Mesendoderm (in vitro differentiated cells): ENCODE measurements at regions not wholly inside any gene's neighbourhood (a gene's known extent, or its start where the extent isn't known, plus 50 kb on each side); places are given as distances from the start of the nearest gene placed in this dataset.

Experiments used
- DNase-seq: peaks from one replicate; pipeline ENCODE4 v3.0.0; 2013
- H2AK5ac ChIP-seq: 2 replicates; pipeline ENCODE4 v1.6.1; 2013; ENCODE audit warnings: low read length, inconsistent platforms
- H2BK120ac ChIP-seq: 2 replicates; pipeline ENCODE4 v1.6.1; 2013; ENCODE audit warnings: low read depth, mild to moderate bottlenecking, low read length, moderate library complexity, mixed read lengths
- H2BK15ac ChIP-seq: replicated peaks from 2 replicates; pipeline ENCODE4 v1.6.1; 2013; ENCODE audit warnings: low read depth, mild to moderate bottlenecking, moderate library complexity
- H2BK5ac ChIP-seq: 2 replicates; pipeline ENCODE4 v1.6.1; 2013; ENCODE audit warnings: low read length, inconsistent platforms
- H3K18ac ChIP-seq: 2 replicates; pipeline ENCODE4 v1.6.1; 2013; ENCODE audit warnings: mild to moderate bottlenecking, low read length, mixed read lengths
- H3K23ac ChIP-seq: one replicate; pipeline ENCODE4 v1.6.1; 2013; ENCODE audit warnings: low read length
- H3K27ac ChIP-seq: 2 replicates; pipeline ENCODE4 v1.5.1; 2013; ENCODE audit warnings: low read depth, mild to moderate bottlenecking, inconsistent platforms, low read length, moderate library complexity
- H3K27me3 ChIP-seq: 2 replicates; pipeline ENCODE4 v1.6.1; 2013; ENCODE audit warnings: low read length, control low read depth, mild to moderate bottlenecking, inconsistent platforms; ENCODE audit not compliant: insufficient read depth, poor library complexity
- H3K36me3 ChIP-seq: 2 replicates; pipeline ENCODE4 v1.6.1; 2013; ENCODE audit warnings: low read length, inconsistent platforms; ENCODE audit not compliant: control insufficient read depth, insufficient read depth
- H3K4ac ChIP-seq: one replicate; pipeline ENCODE4 v1.6.1; 2013; ENCODE audit warnings: low read depth, mild to moderate bottlenecking, low read length, moderate library complexity
- H3K4me1 ChIP-seq: 2 replicates; pipeline ENCODE4 v1.6.1; 2013; ENCODE audit warnings: low read depth, low read length, inconsistent platforms; ENCODE audit not compliant: control insufficient read depth
- H3K4me2 ChIP-seq: 2 replicates; pipeline ENCODE4 v1.6.1; 2013; ENCODE audit warnings: low read length
- H3K4me3 ChIP-seq: 2 replicates; pipeline ENCODE4 v1.5.1; 2013; ENCODE audit warnings: mild to moderate bottlenecking, low read length
- H3K56ac ChIP-seq: one replicate; pipeline ENCODE4 v1.6.1; 2013; ENCODE audit warnings: low read length
- H3K79me1 ChIP-seq: 2 replicates; pipeline ENCODE4 v1.6.1; 2013; ENCODE audit warnings: low read length, inconsistent platforms
- H3K79me2 ChIP-seq: 2 replicates; pipeline ENCODE4 v1.6.1; 2013; ENCODE audit warnings: mild to moderate bottlenecking, low read length; ENCODE audit not compliant: control insufficient read depth, insufficient read depth
- H3K9ac ChIP-seq: 2 replicates; pipeline ENCODE4 v1.6.1; 2013; ENCODE audit warnings: low read length, inconsistent platforms
- H4K5ac ChIP-seq: one replicate; pipeline ENCODE4 v1.6.1; 2013; ENCODE audit warnings: low read length
- H4K8ac ChIP-seq: one replicate; pipeline ENCODE4 v1.6.1; 2013; ENCODE audit warnings: low read depth, mild to moderate bottlenecking, control low read depth, low read length, moderate library complexity
- WGBS: extraction: QIAGEN DNeasy Blood & Tissue Kit; methylation state at CpG from one replicate; pipeline ENCODE4 v1.1.7; 2013; ENCODE audit warnings: low lambda C conversion rate, missing lambda C conversion rate; ENCODE audit not compliant: insufficient coverage; ENCODE audit errors: extremely low coverage; 5-methylcytosine and 5-hydroxymethylcytosine counted together

GRCh38 chr9:120109242-120109641 is 470.7 kb downstream of the CDK5RAP2 start:
- WGBS: no CpG with 5 or more reads among the region's 3 CpGs
- H2AK5ac ChIP-seq: no peak overlapping the region
- no peak overlapping the region for H3K56ac ChIP-seq
- H3K23ac ChIP-seq: no peak overlapping the region
- no peak overlapping the region for H2BK15ac ChIP-seq
- no peak overlapping the region for H2BK120ac ChIP-seq
- H3K18ac ChIP-seq: no peak overlapping the region
- no peaks in the 10 kb centered on the region for H3K27me3 ChIP-seq
- no peaks in the 10 kb centered on the region for H3K79me1 ChIP-seq
- peak; percentile 87 for DNase-seq
- no peak overlapping the region for H3K9ac ChIP-seq
- no peak overlapping the region for H3K27ac ChIP-seq
- H3K79me2 ChIP-seq: no peaks in the 10 kb centered on the region
- H2BK5ac ChIP-seq: no peak overlapping the region
- no peak overlapping the region for H4K8ac ChIP-seq
- H4K5ac ChIP-seq: no peak overlapping the region
- H3K36me3 ChIP-seq: no peaks in the 10 kb centered on the region
- H3K4ac ChIP-seq: no peak overlapping the region
- no peaks in the 10 kb centered on the region for H3K4me1 ChIP-seq
- H3K4me2 ChIP-seq: no peak overlapping the region
- H3K4me3 ChIP-seq: no peak overlapping the region

- H3K27ac ChIP-seq: no peak overlapping the region
- H3K56ac ChIP-seq: no peak overlapping the region
- no peak overlapping the region for H3K4ac ChIP-seq
- no peaks in the 10 kb centered on the region for H3K36me3 ChIP-seq
- no peak overlapping the region for H3K4me3 ChIP-seq
- no peak for DNase-seq
- H4K8ac ChIP-seq: no peak overlapping the region
- no peak overlapping the region for H3K18ac ChIP-seq
- no peaks in the 10 kb centered on the region for H3K79me1 ChIP-seq
- no peak overlapping the region for H4K5ac ChIP-seq
- no peak overlapping the region for H3K9ac ChIP-seq
- H2BK5ac ChIP-seq: no peak overlapping the region
- H3K4me1 ChIP-seq: no peaks in the 10 kb centered on the region
- no peak overlapping the region for H2BK15ac ChIP-seq
- no peak overlapping the region for H3K4me2 ChIP-seq
- no peaks in the 10 kb centered on the region for H3K27me3 ChIP-seq
- H2AK5ac ChIP-seq: no peak overlapping the region
- no peak overlapping the region for H3K23ac ChIP-seq
- WGBS: no CpG with 5 or more reads among the region's 1 CpG
- H3K79me2 ChIP-seq: no peaks in the 10 kb centered on the region
- no peak overlapping the region for H2BK120ac ChIP-seq
Measured at GRCh38 chr9:120107138-120107537, 472.8 kb downstream of the CDK5RAP2 start.

GRCh38 chr9:120104771-120105170 is 475.2 kb downstream of the CDK5RAP2 start:
- no peak overlapping the region for H2BK120ac ChIP-seq
- H3K9ac ChIP-seq: no peak overlapping the region
- H3K27ac ChIP-seq: no peak overlapping the region
- no peak overlapping the region for H3K4me2 ChIP-seq
- no peak overlapping the region for H3K23ac ChIP-seq
- no peak for DNase-seq
- H3K36me3 ChIP-seq: no peaks in the 10 kb centered on the region
- H3K4me1 ChIP-seq: no peaks in the 10 kb centered on the region
- no peak overlapping the region for H2AK5ac ChIP-seq
- no peak overlapping the region for H2BK5ac ChIP-seq
- no peaks in the 10 kb centered on the region for H3K27me3 ChIP-seq
- H3K79me2 ChIP-seq: no peaks in the 10 kb centered on the region
- H2BK15ac ChIP-seq: no peak overlapping the region
- H3K4ac ChIP-seq: no peak overlapping the region
- no peaks in the 10 kb centered on the region for H3K79me1 ChIP-seq
- no peak overlapping the region for H3K18ac ChIP-seq
- no peak overlapping the region for H4K8ac ChIP-seq
- no CpG with 5 or more reads among the region's 6 CpGs for WGBS
- H4K5ac ChIP-seq: no peak overlapping the region
- H3K4me3 ChIP-seq: no peak overlapping the region
- H3K56ac ChIP-seq: no peak overlapping the region

GRCh38 chr9:120100595-120100994 is 479.4 kb downstream of the CDK5RAP2 start:
- Histone ChIP-seq H3K4ac (no peak overlapping the region), H3K79me2 (no peaks in the 10 kb centered on the region), H3K56ac (no peak overlapping the region), H3K9ac (no peak overlapping the region), H3K4me1 (no peaks in the 10 kb centered on the region), H3K23ac (no peak overlapping the region), H2BK15ac (no peak overlapping the region), H3K79me1 (no peaks in the 10 kb centered on the region), H2AK5ac (no peak overlapping the region), H4K5ac (no peak overlapping the region), H3K18ac (no peak overlapping the region), H3K4me2 (no peak overlapping the region), H3K27ac (no peak overlapping the region), H3K27me3 (no peaks in the 10 kb centered on the region), H2BK120ac (no peak overlapping the region), H4K8ac (no peak overlapping the region), H2BK5ac (no peak overlapping the region), H3K36me3 (no peaks in the 10 kb centered on the region), H3K4me3 (no peak overlapping the region)
- no CpG with 5 or more reads among the region's 3 CpGs for WGBS
- DNase-seq: peak; percentile 32

- no peak overlapping the region for H2BK5ac ChIP-seq
- H3K4ac ChIP-seq: no peak overlapping the region
- no peak overlapping the region for H3K4me3 ChIP-seq
- H2BK120ac ChIP-seq: no peak overlapping the region
- no peak overlapping the region for H3K23ac ChIP-seq
- no peak overlapping the region for H3K9ac ChIP-seq
- no peak overlapping the region for H3K4me2 ChIP-seq
- DNase-seq: peak; percentile 37
- no peaks in the 10 kb centered on the region for H3K36me3 ChIP-seq
- no peaks in the 10 kb centered on the region for H3K27me3 ChIP-seq
- no peak overlapping the region for H4K5ac ChIP-seq
- H3K79me2 ChIP-seq: no peaks in the 10 kb centered on the region
- no peak overlapping the region for H3K56ac ChIP-seq
- no peak overlapping the region for H2AK5ac ChIP-seq
- no peak overlapping the region for H3K18ac ChIP-seq
- H3K27ac ChIP-seq: no peak overlapping the region
- no CpG with 5 or more reads among the region's 4 CpGs for WGBS
- H3K79me1 ChIP-seq: no peaks in the 10 kb centered on the region
- H4K8ac ChIP-seq: no peak overlapping the region
- H2BK15ac ChIP-seq: no peak overlapping the region
- no peaks in the 10 kb centered on the region for H3K4me1 ChIP-seq
Measured at GRCh38 chr9:120099065-120099464, 480.9 kb downstream of the CDK5RAP2 start.

GRCh38 chr9:120098584-120098983 is 481.4 kb downstream of the CDK5RAP2 start:
- no peak overlapping the region for H3K27ac ChIP-seq
- no peaks in the 10 kb centered on the region for H3K79me1 ChIP-seq
- H2BK5ac ChIP-seq: no peak overlapping the region
- H3K79me2 ChIP-seq: no peaks in the 10 kb centered on the region
- H4K8ac ChIP-seq: no peak overlapping the region
- H3K23ac ChIP-seq: no peak overlapping the region
- H3K27me3 ChIP-seq: no peaks in the 10 kb centered on the region
- no peak overlapping the region for H3K18ac ChIP-seq
- H2BK15ac ChIP-seq: no peak overlapping the region
- no peaks in the 10 kb centered on the region for H3K4me1 ChIP-seq
- no peak overlapping the region for H3K56ac ChIP-seq
- H3K4me3 ChIP-seq: no peak overlapping the region
- no peaks in the 10 kb centered on the region for H3K36me3 ChIP-seq
- DNase-seq: no peak
- no CpG with 5 or more reads among the region's 6 CpGs for WGBS
- no peak overlapping the region for H2BK120ac ChIP-seq
- H2AK5ac ChIP-seq: no peak overlapping the region
- H3K4ac ChIP-seq: no peak overlapping the region
- H3K4me2 ChIP-seq: no peak overlapping the region
- no peak overlapping the region for H3K9ac ChIP-seq
- H4K5ac ChIP-seq: no peak overlapping the region
